ENCODE measurements at regions not wholly inside any gene's neighbourhood (a gene's known extent, or its start where the extent isn't known, plus 50 kb on each side); places are given as distances from the start of the nearest gene placed in this dataset.

DNA sequence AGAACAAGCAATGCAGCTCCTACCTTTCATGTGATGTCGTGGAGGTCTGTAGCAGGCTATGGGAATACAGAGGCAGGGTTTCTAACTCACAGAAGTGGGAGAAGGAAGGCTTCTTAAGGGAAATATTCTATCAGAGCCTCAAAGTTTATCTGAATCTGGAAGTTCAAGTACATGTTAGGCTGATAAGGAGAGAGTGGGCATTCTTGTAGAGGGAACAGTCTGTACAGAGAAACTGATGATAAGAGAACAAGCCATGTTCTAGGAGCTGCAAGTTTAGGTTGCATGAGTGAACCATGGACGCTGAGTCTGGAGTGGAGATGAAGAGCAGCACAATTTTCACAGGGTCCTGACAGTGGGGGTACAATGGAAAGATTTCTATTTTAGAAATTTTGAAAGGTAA, 344.0 kb downstream of the CHRM3 start:
- Histone ChIP-seq H3K4me1 (peaks cover 0 to 42% (median 8%) of the 10 kb centered on the region in 4 donors), H3K27ac (no peak overlapping the region), H3K9me3 (no peaks in the 10 kb centered on the region), H3K27me3 (no peaks in the 10 kb centered on the region), H3K4me3 (no peak overlapping the region), H3K36me3 (no peaks in the 10 kb centered on the region)
- DNase-seq, result no peak
- TF ChIP-seq POLR2A (IDR thresholded peaks at IDR 0.05) (no peak), POLR2AphosphoS5 (IDR thresholded peaks at IDR 0.05) (peak in 2 of 3 donors; percentile 58 to 74)
- WGBS, 5 donors, result 36 to 75% (median 44%) methylated on average over 2 of the region's 2 CpGs
- intact Hi-C loops (cut with DNase I; ENCODE audit: low total_unique reads), result no loop called here

DNA sequence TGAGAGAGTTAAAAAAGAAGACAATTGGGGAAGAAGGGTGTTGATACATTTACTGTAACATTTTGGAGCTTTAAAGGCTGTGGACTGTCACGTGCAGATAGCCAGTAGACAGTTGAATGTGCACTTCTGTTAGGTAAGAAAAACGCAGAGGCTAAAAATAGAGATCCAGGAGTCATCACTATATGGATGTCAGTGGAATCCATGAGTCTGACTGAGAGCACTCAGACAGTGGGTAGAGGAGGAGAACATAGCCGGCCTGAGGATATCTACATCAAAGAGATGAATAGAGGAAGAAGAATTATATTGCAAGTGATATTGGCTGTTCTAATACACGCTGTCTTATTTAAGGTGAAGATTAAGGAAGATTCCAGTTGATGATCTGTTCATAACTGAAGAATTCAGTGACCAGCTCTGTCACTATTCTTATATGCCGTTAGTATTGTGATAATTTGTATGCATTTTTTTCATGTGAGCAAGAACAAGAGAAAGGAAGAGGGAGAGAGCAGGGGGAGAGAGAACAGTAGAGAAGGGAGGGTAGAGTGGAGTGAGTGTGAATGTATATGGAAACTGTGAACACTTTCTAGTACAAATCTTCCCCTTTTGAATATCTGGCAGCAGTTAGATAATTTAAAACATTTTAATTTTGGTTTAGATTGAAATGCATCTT, 344.8 kb downstream of the CHRM3 start:
- DNase-seq, result no peak
- intact Hi-C loops (cut with DNase I; ENCODE audit: low total_unique reads), result no loop called here
- no peaks in the 10 kb centered on the region for H3K27me3 ChIP-seq
- 84 to 90% (median 88%) methylated on average over 5 of the region's 5 CpGs for WGBS, 5 donors
- no peak for TF ChIP-seq POLR2AphosphoS5 (IDR thresholded peaks at IDR 0.05)
- H3K4me1 ChIP-seq, result peaks cover 0 to 33% (median 4%) of the 10 kb centered on the region in 4 donors
- H3K4me3 ChIP-seq, result no peak overlapping the region
- no peak overlapping the region for H3K27ac ChIP-seq
- H3K9me3 ChIP-seq, result no peaks in the 10 kb centered on the region
- H3K36me3 ChIP-seq, result no peaks in the 10 kb centered on the region

DNA sequence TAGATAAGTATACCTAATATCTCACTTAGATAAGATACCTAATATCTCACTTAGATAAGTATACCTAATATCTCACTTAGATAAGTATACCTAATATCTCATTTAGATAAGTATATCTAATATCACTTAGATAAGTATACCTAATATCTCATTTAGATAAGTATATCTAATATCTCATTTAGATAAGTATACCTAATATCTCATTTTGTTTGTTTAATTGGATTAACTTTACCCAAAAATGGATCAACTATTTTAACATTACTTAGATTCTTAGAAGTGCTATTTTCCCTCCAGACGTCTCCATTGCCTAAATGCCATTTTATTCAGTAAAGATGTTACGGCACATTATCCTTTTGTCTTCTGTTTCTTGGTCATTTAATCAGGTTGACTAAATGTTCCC, 346.4 kb downstream of the CHRM3 start:
- no peak for DNase-seq
- H3K4me3 ChIP-seq, result no peak overlapping the region
- H3K9me3 ChIP-seq, result no peaks in the 10 kb centered on the region
- H3K4me1 ChIP-seq, result peaks cover 0 to 27% (median 3%) of the 10 kb centered on the region in 4 donors
- no peaks in the 10 kb centered on the region for H3K36me3 ChIP-seq
- WGBS, 5 donors, result 85 to 100% (median 92%) methylated on average over 2 of the region's 2 CpGs
- intact Hi-C loops (cut with DNase I; ENCODE audit: low total_unique reads), result no loop called here
- no peak overlapping the region for H3K27ac ChIP-seq
- no peaks in the 10 kb centered on the region for H3K27me3 ChIP-seq
- TF ChIP-seq EP300 (IDR thresholded peaks at IDR 0.05) (no peak), POLR2A (IDR thresholded peaks at IDR 0.05) (no peak), POLR2AphosphoS5 (IDR thresholded peaks at IDR 0.05) (no peak)
- TF ChIP-seq, protein P1, sequence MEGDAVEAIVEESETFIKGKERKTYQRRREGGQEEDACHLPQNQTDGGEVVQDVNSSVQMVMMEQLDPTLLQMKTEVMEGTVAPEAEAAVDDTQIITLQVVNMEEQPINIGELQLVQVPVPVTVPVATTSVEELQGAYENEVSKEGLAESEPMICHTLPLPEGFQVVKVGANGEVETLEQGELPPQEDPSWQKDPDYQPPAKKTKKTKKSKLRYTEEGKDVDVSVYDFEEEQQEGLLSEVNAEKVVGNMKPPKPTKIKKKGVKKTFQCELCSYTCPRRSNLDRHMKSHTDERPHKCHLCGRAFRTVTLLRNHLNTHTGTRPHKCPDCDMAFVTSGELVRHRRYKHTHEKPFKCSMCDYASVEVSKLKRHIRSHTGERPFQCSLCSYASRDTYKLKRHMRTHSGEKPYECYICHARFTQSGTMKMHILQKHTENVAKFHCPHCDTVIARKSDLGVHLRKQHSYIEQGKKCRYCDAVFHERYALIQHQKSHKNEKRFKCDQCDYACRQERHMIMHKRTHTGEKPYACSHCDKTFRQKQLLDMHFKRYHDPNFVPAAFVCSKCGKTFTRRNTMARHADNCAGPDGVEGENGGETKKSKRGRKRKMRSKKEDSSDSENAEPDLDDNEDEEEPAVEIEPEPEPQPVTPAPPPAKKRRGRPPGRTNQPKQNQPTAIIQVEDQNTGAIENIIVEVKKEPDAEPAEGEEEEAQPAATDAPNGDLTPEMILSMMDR (IDR thresholded peaks at IDR 0.05), result no peak

DNA sequence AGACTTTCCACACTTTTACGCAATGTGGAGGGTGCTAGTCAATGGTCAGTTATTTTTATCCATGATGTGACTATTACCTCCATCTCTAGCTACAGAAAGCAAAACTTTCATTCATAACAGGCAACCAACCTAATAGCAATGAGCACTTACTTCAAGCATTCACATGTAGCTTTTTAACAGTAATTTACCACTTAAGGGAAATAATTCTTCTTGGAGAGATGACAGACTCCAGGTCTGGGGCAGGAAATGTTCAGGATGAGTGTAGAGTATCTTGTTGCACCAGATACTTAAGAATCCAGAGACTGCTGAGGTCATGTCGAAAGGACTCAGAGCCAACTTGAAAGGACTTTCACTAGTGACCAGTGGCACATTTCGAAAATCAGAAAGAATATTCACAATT, 347.6 kb downstream of the CHRM3 start:
- TF ChIP-seq POLR2A (IDR thresholded peaks at IDR 0.05) (no peak), POLR2AphosphoS5 (IDR thresholded peaks at IDR 0.05) (no peak), EP300 (IDR thresholded peaks at IDR 0.05) (no peak)
- TF ChIP-seq, protein P1 (IDR thresholded peaks at IDR 0.05), result no peak
- no peak for DNase-seq
- Histone ChIP-seq H3K4me3 (no peak overlapping the region), H3K9me3 (no peaks in the 10 kb centered on the region), H3K4me1 (peaks cover 0 to 33% (median 5%) of the 10 kb centered on the region in 4 donors), H3K36me3 (no peaks in the 10 kb centered on the region), H3K27ac (no peak overlapping the region), H3K27me3 (no peaks in the 10 kb centered on the region)
- WGBS, 5 donors, result 75 to 90% (median 87%) methylated on average over 3 of the region's 3 CpGs
- intact Hi-C loops (cut with DNase I; ENCODE audit: low total_unique reads), result no loop called here

DNA sequence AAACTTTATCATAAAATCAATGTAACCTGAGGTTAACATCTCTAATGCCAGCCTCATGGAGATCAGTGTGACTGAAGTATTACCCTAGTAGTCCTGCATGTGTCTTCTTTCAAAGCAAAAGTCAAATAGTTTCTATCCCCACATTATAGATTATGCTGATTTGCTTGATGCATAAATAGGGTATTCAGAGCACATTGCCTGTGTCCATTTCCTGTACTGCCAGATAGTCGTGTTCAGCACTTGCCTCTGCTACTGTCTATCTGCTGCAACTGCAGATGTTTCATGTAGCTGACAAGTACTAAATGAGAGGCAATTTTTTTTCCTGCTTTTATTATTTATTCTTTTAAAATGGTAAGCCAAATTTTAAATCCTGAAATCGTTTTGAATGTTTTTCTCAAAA, 348.7 kb downstream of the CHRM3 start:
- Histone ChIP-seq H3K4me1 (peaks cover 0 to 28% (median 5%) of the 10 kb centered on the region in 4 donors), H3K27ac (no peak overlapping the region), H3K4me3 (no peak overlapping the region), H3K9me3 (no peaks in the 10 kb centered on the region), H3K27me3 (no peaks in the 10 kb centered on the region), H3K36me3 (no peaks in the 10 kb centered on the region)
- intact Hi-C loops (cut with DNase I; ENCODE audit: low total_unique reads), result no loop called here
- DNase-seq, result no peak
- 37 to 69% (median 60%) methylated on average over 2 of the region's 2 CpGs for WGBS, 5 donors
- TF ChIP-seq, protein P1 (IDR thresholded peaks at IDR 0.05), result no peak
- no peak for TF ChIP-seq EP300 (IDR thresholded peaks at IDR 0.05)
- no peak for TF ChIP-seq POLR2A (IDR thresholded peaks at IDR 0.05)
- TF ChIP-seq POLR2AphosphoS5 (IDR thresholded peaks at IDR 0.05), result no peak

All from stomach (tissue), 8 donors.